GM18507 (cell line): ENCODE measurements at regions not wholly inside any gene's neighbourhood (a gene's known extent, or its start where the extent isn't known, plus 50 kb on each side); places are given as distances from the start of the nearest gene placed in this dataset.
"Not testable (repeated sequence)": the region's sequence is repeated elsewhere in the genome, so short reads cannot be mapped to it uniquely, and the experiment has no call there.

Experiments
- DNase-seq: peaks from one replicate; pipeline ENCODE4 v3.0.0; 2011; ENCODE audit warnings: low read depth; ENCODE audit not compliant: insufficient read length; ENCODE audit errors: extremely low spot score
- FAIRE-seq: peaks from 2 replicates; lab custom pipeline; 2011; peaks lifted over from hg19 to GRCh38; lab: Jason Lieb, UNC

DNA sequence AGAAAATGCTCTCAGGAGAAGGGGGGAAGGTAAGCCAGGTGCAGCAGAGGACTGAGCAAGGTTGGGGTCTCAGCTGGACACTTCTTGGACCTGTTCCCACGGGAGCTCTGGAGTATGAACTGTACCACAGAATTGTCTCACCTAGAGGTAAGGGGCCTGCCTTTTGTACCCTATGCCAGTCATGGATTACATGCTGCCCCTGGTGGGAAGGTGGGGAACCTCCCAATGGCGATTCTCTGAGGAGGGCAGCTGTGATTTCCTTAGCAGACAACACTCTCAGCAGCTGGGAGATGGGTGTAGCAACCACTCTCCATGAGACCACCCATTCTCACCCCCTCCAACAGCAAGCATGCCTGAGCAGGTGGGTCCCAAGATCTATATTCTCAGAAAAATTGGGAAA, 329.4 kb upstream of the CTNNB1 start:
- no peak for FAIRE-seq
- DNase-seq: no peak

DNA sequence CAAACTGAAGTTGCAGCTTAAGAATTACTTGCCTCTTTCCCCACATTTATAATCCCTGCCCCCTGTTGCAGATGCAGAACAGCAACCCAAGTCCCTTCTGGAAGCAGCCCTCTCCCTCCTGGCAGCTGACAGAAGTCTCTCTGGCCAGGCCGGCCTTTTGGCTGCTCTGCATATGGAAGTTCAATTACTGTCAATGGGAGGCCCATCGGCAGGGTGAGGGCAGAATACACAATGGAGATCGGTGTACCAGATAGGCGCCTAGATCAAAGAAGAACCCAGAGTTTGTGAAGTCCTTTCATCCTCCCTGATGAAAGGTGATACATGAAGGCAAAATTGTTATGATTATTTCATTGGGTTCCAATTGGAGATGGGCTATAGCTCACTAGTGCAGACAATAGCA, 327.9 kb upstream of the CTNNB1 start:
- FAIRE-seq: no peak
- DNase-seq: no peak

DNA sequence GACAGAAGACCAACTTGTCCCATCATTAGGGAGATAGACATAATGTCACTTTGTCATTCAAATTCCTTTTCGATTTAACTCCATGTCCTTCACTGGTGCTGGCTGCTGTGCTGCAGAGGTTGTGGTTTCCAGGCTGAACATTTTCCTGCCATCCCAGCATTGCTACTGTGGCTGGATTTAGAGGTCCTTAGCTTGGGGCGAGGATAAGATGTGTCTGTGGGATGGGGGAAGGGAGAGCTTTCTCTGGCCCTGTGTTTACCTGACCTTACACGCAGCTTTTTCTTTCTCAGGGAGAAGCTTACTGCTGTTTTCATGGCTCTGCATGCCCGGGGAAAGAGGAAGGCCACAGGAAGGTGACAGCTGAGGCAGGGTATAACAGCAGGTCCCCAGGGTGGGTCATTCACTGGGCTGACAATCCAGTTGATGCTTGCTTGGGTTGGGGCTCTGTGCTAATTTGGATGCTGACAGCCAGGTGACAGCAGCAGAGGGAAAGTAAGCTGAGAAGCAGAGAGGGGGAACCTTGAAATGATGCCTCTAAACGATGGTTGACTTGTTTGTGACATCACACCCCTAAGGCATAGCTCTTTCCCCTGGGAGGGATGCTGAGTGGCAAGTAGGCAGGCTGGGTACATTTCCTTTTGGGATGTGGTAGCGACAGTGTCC, 326.9 kb upstream of the CTNNB1 start:
- DNase-seq: no peak

DNA sequence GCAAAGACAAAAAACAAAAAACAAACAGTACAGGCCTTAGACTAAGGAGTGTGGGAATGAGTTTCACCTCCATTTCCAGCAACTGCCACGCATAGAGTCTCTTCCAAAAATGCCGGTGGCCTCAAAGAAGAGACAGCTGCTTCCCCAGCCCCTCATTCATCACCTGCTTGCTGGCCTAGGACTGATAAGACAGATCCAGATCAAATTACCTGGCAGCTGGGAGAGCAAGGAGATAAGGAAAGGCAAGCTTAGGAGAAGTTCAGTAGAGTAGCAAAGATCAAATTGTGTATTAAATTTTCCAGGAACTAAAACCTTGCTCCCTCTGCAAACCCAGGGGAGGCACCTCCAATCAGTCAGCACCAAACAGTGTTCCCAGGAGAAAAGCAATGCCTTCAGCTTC, 325.8 kb upstream of the CTNNB1 start:
- no peak for FAIRE-seq
- DNase-seq: no peak

More for the DNA sequence above, 326.9 kb upstream of the CTNNB1 start:
- FAIRE-seq: no peak

DNA sequence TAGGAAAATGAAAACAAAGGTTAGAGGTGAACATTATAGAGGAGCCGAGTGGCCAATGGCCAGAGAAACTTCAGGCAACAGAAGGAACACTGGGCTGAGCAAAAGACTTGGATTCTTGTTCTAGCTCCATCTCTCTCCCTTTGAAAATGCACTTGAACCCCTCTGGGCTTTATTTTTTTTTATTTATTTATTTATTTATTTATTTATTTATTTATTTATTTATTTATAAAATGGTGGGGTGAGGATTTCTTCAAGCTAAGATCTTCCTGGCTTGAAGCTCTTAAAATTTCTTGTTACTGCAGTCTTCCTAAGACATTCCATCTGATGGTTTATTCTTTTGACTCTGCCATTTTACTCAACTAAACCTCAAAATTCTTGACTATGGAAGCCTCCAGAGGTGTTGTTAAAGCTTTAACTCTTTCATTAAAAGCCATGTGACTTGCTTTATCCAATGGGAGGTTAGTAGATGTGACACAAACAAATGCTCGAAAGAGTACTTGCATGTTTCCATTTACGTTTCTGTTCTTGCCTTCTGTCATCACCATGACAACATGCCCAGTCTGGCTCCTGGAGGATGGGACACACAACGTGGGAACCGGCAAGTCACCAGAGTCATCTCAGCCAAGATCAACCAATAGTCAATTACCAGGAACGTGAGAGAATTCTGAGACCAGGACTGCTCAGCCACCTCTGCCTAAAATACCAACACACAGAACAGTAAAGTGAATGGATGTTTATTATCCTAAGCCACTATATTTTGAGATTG, 325.2 kb upstream of the CTNNB1 start:
- FAIRE-seq: no peak

DNA sequence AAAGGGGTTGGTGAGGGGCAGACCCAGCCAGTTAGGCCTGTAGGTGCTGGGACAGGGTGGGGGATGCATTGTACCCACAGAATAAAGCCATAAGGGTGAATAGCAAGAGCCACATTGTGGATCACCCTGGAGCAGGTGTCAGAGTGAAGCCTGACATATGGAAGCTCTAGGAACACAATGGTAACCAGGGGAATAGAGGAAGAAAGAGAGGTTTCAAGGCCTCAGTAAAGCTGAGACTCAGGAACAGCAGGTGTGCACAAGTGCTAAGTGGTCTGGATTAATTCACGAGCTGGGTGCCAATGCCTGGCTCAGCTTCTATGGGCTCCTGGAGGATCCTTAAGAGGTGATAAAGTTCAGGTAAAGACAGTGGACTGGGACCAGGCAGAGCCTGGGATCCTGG, 323.7 kb upstream of the CTNNB1 start:
- FAIRE-seq (no peak), DNase-seq (no peak)

More for the DNA sequence above, 325.2 kb upstream of the CTNNB1 start:
- no peak for DNase-seq

DNA sequence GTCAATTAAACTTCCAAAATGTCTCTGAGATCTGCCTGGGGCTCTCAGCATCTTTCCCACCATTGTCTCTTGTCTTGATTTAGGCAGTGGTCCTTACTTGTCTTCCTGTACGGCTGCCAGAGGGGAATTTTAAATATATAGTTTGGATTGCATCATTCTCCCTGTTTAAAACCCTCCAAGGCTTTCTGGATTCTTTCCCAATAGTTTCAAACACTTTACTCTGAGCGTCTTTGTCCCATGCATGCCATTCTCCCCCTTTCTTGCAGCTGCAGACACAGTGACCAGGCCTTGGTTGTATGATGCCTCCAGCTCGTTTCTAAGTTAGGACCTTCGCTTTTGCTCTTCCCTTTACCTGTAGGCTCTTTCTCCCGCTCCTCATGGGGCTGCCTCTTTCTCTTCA, 323.3 kb upstream of the CTNNB1 start:
- DNase-seq (no peak), FAIRE-seq (no peak)

DNA sequence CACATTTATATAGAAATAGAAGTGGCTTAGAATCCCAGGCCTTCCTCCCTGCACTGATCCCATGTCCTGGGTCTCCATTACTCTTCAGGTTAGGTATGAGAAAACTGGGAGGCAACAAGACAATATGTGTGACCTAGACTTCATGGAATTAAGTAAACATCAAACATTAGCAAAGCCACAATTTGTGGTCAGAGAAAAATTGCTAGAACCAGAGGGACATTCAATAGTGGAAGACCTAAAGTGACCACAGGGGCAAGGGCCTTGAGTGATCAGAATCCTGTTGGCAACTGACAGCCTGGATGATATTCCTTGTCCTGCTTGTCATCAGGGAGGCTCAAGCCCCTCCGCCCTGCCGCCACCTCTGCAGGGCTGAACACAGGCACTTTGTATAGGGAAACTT, 322.8 kb upstream of the CTNNB1 start:
- DNase-seq (no peak), FAIRE-seq (no peak)

DNA sequence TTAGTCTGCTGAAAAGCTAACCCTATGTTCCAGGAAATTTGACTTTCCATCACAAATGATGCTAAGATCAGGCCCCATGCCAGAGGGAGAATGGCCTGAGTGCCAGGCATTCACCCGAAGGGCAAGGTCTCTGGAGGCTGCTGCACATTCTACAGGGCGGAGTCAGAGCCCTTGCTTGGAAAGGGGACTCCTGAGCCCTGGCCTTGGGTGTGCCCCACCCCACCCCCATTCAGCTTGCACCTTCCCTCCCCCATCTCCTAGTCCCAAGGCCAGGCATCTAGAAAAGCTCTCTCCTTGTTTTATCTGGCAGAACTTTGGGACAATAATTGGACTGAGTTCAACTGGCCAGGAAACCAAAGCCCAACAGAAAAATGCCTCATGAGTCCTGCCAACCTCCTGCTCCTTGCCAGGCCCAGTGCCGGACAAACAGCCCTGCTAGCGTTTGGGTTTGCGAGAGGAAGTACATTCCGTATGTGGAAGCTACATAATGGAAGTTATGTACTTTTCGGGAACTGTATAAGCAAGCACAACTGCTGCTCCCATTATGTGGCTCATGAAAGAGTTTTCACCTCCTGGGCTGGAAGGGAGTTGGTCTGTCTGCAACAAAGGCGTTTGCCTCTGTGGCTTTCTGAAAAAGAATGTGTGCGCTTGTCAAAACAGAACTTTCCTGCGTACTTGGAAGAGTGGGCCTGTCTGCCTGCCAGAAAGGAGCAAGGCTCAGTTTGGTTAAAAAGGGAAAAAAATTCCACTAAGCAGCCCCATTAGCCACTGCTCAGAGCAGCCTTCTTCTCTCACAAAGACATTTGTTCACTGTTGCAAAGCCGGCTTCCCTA, 321.5 kb upstream of the CTNNB1 start:
- FAIRE-seq (no peak), DNase-seq (no peak)

DNA sequence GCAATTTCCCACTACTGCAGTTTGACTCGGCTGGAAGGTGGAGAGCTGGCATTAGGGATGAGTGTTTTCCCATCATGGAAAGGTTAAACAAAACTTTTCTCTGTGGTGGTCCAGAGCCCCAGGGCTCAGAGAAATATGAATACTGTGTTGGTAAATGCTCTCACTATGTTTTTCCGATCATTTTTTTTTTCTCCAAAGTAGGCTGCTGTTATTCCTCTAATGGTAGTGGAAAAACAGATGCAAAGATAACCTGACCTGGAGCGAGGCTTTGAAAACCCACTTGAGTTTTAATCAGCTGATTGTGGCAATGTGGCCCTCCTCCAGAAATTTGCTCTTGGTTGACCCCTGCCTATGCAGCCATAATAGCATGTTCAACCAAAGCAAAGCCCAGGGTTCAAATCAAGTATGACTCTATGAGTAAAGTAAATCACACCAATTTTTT, 320.8 kb upstream of the CTNNB1 start:
- no peak for FAIRE-seq
- DNase-seq: no peak

DNA sequence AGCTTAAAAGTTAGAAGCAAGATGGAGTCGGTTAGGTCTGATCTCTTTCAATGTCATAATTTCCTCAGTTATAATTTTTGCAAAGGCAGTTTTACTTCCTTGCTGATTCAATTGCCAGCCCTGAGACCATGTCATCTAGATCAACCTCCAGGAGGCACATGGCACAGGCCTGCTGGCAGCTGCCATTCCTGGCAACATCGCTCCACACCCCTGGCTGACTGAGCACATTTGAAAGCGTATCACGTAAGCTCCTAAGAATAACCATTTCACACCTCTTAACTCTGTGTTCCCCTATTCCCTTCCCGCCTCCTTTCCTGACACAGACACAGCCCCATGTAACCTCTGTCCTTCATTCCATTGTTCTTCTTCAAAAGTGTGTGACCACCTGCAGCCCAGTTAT, 313.9 kb upstream of the CTNNB1 start:
- FAIRE-seq (no peak), DNase-seq (no peak)

DNA sequence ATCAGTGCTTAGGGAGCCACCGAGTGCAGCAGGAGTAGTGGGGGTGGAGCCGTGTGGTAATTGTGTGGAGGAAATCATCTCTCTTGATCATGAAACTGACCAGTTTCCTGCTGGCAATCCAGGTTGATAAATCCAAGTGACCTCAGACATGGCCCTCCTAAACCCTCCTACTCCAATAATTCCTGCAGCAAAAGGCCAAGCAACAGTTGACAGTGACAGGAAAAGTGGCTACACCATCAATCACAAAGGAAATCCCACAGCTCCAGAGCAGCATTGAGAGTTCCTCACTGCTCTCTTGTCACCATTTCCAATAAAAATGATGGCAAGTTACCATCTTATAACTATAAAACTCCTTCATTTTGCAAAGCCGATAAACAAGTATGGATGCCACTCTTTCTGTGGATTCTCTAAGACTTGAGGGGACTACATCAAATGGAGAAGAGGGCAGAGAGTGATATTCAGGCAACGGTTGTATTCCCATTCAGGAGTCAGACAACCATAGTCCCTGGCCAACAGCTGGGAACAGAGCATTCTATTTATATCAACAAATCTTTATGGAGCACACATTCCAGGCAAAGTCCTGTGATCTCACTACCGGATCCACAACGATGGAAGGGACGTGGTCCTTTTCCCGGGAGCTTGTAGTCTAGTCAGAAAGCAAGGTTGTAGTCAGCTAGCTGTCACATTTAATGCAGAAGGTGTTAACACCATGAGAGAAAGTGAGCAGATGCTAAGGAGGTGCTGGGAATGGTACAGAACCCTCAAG, 312.5 kb upstream of the CTNNB1 start:
- no peak for DNase-seq
- FAIRE-seq: no peak

DNA sequence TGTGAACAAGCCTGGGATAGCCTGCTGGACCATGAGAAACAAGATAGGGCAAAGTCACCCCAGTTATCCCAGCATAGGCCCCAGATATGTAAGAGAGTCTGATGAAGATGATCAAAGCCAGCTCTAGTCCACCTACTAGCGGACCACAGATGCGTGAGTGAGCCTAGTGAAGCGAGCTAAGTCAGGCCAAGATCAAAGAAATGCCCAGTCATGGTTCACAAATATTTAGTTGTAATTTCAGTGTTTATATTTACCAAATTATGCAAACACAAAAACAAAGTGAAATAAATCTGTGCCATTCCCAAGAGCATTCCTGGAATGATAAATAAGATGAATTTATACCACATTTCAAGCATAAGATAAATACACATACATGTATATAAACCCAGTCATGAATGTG, 308.1 kb upstream of the CTNNB1 start:
- FAIRE-seq: no peak
- DNase-seq: no peak

DNA sequence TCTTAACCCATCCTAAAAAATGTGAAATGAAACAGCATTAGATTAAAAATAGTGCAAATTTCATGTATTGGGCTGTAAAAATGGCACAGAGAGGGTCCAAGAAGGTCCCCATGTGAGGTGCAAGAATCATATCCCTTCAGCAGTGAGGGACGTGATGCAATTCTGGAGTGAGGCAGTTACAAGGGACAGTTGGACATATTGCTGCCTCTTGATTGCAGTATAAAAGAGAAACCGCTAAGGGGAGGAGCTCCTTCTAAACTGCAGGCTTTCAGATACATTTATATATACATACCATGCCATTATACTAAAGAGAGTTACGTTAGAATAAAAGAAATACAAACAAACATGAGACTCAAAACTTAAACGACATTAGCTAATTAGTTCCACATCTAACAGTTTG, 304.2 kb upstream of the CTNNB1 start:
- no peak for DNase-seq
- no peak for FAIRE-seq

DNA sequence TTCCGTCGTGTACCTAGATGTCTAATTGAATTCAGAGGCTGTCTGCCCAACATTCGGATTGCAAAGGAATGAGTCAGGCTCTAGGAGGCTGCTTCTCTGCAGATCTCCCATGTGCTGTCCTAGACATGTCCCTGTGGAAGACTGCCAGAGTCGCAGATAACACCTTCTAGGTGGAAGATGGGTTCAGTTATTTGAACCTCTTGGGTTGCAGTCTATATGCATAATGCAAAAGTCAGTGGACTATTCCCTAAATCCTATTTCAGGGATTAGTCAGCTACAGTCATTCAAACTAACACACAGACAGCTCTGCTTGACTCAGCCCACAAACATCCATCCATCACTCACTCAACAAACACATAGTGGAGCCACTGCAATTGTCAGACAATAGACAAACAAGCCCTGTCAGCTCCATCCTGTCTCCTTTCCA, 300.0 kb upstream of the CTNNB1 start:
- DNase-seq (no peak), FAIRE-seq (no peak)

DNA sequence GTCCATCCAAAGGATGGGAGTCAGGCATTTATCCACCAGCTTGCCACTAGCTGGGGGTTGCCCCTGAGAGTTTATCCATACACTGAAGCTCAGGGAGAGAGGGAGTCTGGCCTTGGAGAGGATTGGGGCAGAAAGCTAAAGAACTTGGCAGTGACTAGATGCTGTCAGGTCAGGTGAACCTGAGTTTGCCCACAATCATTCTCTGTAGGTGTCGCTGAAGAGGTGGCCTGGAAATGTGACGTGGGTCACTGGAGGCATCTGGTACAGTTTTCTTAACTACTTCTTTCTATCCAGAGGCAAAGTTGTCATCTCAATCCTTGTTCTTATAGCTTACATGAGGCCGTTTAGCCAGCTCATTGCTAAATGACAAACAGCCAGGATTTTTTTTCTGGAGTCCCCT, 298.0 kb upstream of the CTNNB1 start:
- DNase-seq (no peak), FAIRE-seq (no peak)

DNA sequence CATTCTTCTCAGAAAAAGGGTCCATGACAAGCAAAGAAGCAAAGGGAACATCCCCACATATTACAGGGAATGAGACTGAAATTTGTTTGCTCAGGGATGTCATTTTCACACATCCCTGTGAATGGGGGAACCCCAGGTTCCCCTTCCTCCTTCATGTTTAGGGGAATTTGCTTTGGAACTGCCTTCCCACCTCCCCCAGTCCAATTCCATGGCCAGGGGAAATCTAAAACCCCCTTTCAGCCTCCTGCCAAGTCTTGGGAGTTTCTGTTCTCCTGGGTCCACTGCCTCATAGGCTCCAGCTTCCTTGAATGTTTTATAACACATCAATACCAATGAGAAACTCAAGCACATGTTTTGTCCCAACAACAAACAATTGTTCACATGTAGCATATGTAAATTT, 297.5 kb upstream of the CTNNB1 start:
- FAIRE-seq (no peak), DNase-seq (no peak)

DNA sequence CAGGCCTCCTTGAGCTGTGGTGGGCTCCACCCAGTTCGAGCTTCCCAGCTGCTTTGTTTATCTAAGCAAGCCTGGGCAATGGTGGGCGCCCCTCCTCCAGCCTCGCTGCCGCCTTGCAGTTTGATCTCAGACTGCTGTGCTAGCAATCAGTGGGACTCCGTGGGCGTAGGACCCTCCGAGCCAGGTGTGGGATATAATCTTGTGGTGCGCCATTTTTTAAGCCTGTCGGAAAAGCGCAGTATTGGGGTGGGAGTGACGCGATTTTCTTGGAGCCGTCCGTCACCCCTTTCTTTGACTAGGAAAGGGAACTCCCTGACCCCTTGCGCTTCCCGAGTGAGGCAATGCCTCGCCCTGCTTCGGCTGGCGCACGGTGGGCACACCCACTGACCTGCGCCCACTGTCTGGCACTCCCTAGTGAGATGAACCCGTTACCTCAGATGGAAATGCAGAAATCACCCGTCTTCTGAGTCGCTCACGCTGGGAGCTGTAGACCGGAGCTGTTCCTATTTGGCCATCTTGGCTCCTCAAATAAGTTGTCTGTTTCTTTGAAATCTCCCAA, 291.3 kb upstream of the CTNNB1 start:
- not testable (repeated sequence) for FAIRE-seq, DNase-seq

DNA sequence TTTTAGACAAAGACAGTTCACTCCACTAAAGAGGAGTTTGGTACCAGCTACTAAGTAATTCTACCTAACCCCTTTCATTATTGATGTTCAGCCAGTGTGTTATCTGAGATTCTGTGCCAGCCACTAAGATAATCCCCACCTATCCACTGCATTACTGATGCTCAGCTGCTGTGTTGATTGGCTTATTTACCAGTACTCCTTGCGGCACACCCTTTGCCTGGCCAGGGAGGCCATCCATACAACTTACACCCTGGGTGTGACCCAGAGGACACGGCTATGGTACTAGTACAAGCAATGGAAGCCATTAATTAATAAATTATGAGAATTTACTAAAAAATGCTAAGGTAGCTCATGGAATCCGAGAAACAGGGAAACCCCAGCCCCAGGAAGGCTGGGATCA, 290.7 kb upstream of the CTNNB1 start:
- FAIRE-seq (no peak), DNase-seq (no peak)
